Prostate gland (tissue), 2 donors: ENCODE measurements at regions not wholly inside any gene's neighbourhood (a gene's known extent, or its start where the extent isn't known, plus 50 kb on each side); places are given as distances from the start of the nearest gene placed in this dataset.

Experiments used
- POLR2A ChIP-seq: fragments of 450-650 bp; IDR thresholded peaks from one replicate; pipeline ENCODE4 v1.6.1; 2016; ENCODE audit warnings: antibody characterized with exemption, mild to moderate bottlenecking
- POLR2AphosphoS5 ChIP-seq: sonication (generic); formaldehyde crosslinking; IDR thresholded peaks from one replicate; pipeline ENCODE4 v1.6.1; 2017; ENCODE audit warnings: antibody characterized with exemption
- TF ChIP-seq, protein P1 (sequence below), 4 experiments: fragments of 200-600 bp in 2 of 4; fragments of 450-650 bp in 2 of 4; sonication (generic) in 2 of 4; IDR thresholded peaks; 1 replicate in 3 of 4; 2 replicates in 1 of 4; pipeline ENCODE4 v1.5.1; 2016 to 2019; ENCODE audit warnings: antibody characterized with exemption in 4 of 4, mild to moderate bottlenecking in 2 of 4, moderate library complexity in 2 of 4

GRCh38 chr6:22940581-22941290 lies 371.4 kb downstream of the HDGFL1 start:
- TF ChIP-seq, protein P1, sequence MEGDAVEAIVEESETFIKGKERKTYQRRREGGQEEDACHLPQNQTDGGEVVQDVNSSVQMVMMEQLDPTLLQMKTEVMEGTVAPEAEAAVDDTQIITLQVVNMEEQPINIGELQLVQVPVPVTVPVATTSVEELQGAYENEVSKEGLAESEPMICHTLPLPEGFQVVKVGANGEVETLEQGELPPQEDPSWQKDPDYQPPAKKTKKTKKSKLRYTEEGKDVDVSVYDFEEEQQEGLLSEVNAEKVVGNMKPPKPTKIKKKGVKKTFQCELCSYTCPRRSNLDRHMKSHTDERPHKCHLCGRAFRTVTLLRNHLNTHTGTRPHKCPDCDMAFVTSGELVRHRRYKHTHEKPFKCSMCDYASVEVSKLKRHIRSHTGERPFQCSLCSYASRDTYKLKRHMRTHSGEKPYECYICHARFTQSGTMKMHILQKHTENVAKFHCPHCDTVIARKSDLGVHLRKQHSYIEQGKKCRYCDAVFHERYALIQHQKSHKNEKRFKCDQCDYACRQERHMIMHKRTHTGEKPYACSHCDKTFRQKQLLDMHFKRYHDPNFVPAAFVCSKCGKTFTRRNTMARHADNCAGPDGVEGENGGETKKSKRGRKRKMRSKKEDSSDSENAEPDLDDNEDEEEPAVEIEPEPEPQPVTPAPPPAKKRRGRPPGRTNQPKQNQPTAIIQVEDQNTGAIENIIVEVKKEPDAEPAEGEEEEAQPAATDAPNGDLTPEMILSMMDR (IDR thresholded peaks at IDR 0.05) = no peak
- no peak for TF ChIP-seq POLR2A
- TF ChIP-seq POLR2AphosphoS5 = no peak
